Liver (tissue), 8 donors: ENCODE measurements at regions not wholly inside any gene's neighbourhood (a gene's known extent, or its start where the extent isn't known, plus 50 kb on each side); places are given as distances from the start of the nearest gene placed in this dataset.

Experiments
- DNase-seq: peaks from one replicate; pipeline ENCODE4 v3.0.0-alpha.2; 2017; ENCODE audit warnings: low spot score
- H3K27ac ChIP-seq, 2 donors: one replicate each; pipeline ENCODE4 v1.7.0; 2013; ENCODE audit warnings: inconsistent platforms in 2 of 2, low read length in 2 of 2, control low read depth in 1 of 2, low read depth in 1 of 2, mild to moderate bottlenecking in 1 of 2
- H3K27me3 ChIP-seq, 4 donors: one replicate each; pipeline versions ENCODE4 v1.6.1 to v1.7.0; 2013; ENCODE audit warnings: low read length in 3 of 4, inconsistent platforms in 1 of 4, mild to moderate bottlenecking in 1 of 4, moderate library complexity in 1 of 4; ENCODE audit not compliant: control insufficient read depth in 4 of 4, insufficient read depth in 4 of 4
- H3K36me3 ChIP-seq, 4 donors: one replicate each; pipeline versions ENCODE4 v1.6.1 to v1.7.0; 2013; ENCODE audit warnings: low read length in 3 of 4, mild to moderate bottlenecking in 3 of 4, low read depth in 1 of 4, moderate library complexity in 1 of 4; ENCODE audit not compliant: control insufficient read depth in 4 of 4, insufficient read depth in 3 of 4
- H3K4me1 ChIP-seq, 4 donors: one replicate each; pipeline versions ENCODE4 v1.6.1 to v1.7.0; 2013; ENCODE audit warnings: low read length in 3 of 4, mild to moderate bottlenecking in 3 of 4, moderate library complexity in 1 of 4; ENCODE audit not compliant: control insufficient read depth in 4 of 4, insufficient read depth in 4 of 4
- H3K4me3 ChIP-seq, 3 donors: one replicate each; pipeline versions ENCODE4 v1.6.1 to v1.7.0; 2013; ENCODE audit warnings: low read length in 3 of 3, control low read depth in 1 of 3, low read depth in 1 of 3, mild to moderate bottlenecking in 1 of 3
- H3K9ac ChIP-seq, 2 donors: one replicate each; pipeline ENCODE4 v1.7.0; 2013; ENCODE audit warnings: low read length in 2 of 2, mild to moderate bottlenecking in 2 of 2, moderate library complexity in 2 of 2, control low read depth in 1 of 2, low read depth in 1 of 2
- H3K9me3 ChIP-seq, 4 donors: one replicate each; pipeline versions ENCODE4 v1.6.1 to v1.7.0; 2013; ENCODE audit warnings: low read length in 3 of 4; ENCODE audit not compliant: control insufficient read depth in 4 of 4
- EGR1 ChIP-seq, 2 donors: IDR thresholded peaks; 2 replicates each; pipeline ENCODE4 v1.6.1; 2016 to 2018; ENCODE audit warnings: antibody characterized with exemption in 2 of 2, low read depth in 2 of 2
- FOXA1 ChIP-seq: IDR thresholded peaks from 2 replicates; pipeline ENCODE4 v1.6.1; 2016; ENCODE audit warnings: antibody characterized with exemption
- FOXA2 ChIP-seq: IDR thresholded peaks from 2 replicates; pipeline ENCODE4 v1.6.1; 2016; ENCODE audit warnings: antibody characterized with exemption
- GABPA ChIP-seq, 2 donors: IDR thresholded peaks in 1 of 2; conservative IDR thresholded peaks in 1 of 2; 2 replicates each; pipeline ENCODE4 v1.6.1; 2016; ENCODE audit warnings: antibody characterized with exemption in 2 of 2, mild to moderate bottlenecking in 1 of 2, moderate library complexity in 1 of 2
- HNF4A ChIP-seq, 2 donors: conservative IDR thresholded peaks; 2 replicates each; pipeline ENCODE4 v1.6.1; 2016; ENCODE audit warnings: antibody characterized with exemption in 2 of 2, mild to moderate bottlenecking in 2 of 2
- HNF4G ChIP-seq: IDR thresholded peaks from 2 replicates; pipeline ENCODE4 v1.6.1; 2016; ENCODE audit warnings: antibody characterized with exemption
- JUND ChIP-seq, 2 donors: IDR thresholded peaks; 2 replicates each; pipeline ENCODE4 v1.6.1; 2016; ENCODE audit warnings: antibody characterized with exemption in 2 of 2
- NR2F2 ChIP-seq: IDR thresholded peaks from 2 replicates; pipeline ENCODE4 v1.6.1; 2016; ENCODE audit warnings: antibody characterized with exemption
- RXRA ChIP-seq, 2 donors: IDR thresholded peaks; 2 replicates each; pipeline ENCODE4 v1.6.1; 2017 to 2018; ENCODE audit warnings: antibody characterized with exemption in 2 of 2, mild to moderate bottlenecking in 1 of 2
- SP1 ChIP-seq: IDR thresholded peaks from 2 replicates; pipeline ENCODE4 v1.6.1; 2018; ENCODE audit warnings: antibody characterized with exemption, mild to moderate bottlenecking
- TAF1 ChIP-seq: conservative IDR thresholded peaks from 2 replicates; pipeline ENCODE4 v1.6.1; 2016; ENCODE audit warnings: antibody characterized with exemption, mild to moderate bottlenecking
- YY1 ChIP-seq: IDR thresholded peaks from 2 replicates; pipeline ENCODE4 v1.6.1; 2016; ENCODE audit warnings: antibody characterized with exemption, mild to moderate bottlenecking
- WGBS: extraction: QIAGEN DNeasy Blood & Tissue Kit; methylation state at CpG from one replicate; pipeline ENCODE4 v1.1.7; 2013; 5-methylcytosine and 5-hydroxymethylcytosine counted together
- TF ChIP-seq, protein P1 (sequence below): IDR thresholded peaks from 2 replicates; pipeline ENCODE4 v1.6.1; 2016; ENCODE audit warnings: antibody characterized with exemption
- TF ChIP-seq, protein P2 (sequence below): fragments of 150-350 bp; IDR thresholded peaks from 2 replicates; pipeline ENCODE4 v1.5.1; 2017; ENCODE audit warnings: improper control_type of control experiment, low read depth, low read length; ENCODE audit not compliant: missing input control
- TF ChIP-seq, protein P3 (sequence below): IDR thresholded peaks from 2 replicates; pipeline ENCODE4 v1.6.1; 2016; ENCODE audit warnings: antibody characterized with exemption, mild to moderate bottlenecking
- TF ChIP-seq, protein P4 (sequence below): IDR thresholded peaks from 2 replicates; pipeline ENCODE4 v1.6.1; 2016; ENCODE audit warnings: antibody characterized with exemption
- donor health status: healthy.
- donor health status: healthy.
- donor health status: healthy.
- donor health status: healthy.
- donor health status: healthy.

DNA sequence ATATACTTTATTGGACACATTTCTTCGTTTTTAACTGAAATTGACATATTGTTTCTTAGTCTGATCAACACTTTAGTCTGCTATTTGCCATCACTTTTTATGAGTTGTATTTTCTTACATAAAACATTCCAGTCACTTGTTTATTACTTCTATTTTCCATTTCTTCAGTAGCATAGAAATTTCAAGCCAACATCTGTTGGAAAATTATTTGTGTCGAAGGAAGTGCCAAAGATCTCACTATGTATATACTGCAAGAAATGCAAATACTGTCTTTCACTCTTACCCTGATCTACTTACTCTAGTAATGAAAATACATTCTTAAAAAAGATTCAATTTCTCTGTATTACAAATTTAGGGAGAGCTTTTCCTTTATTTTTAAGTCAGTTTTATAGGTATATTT is 105.9 kb downstream of the SLC17A6 start:
- peaks cover 0 to 2% (median 0%) of the 10 kb centered on the region in 4 donors for H3K27me3 ChIP-seq
- no peak for DNase-seq
- H3K9me3 ChIP-seq = no peaks in the 10 kb centered on the region
- 50% methylated on average over 2 of the region's 2 CpGs for WGBS
- H3K9ac ChIP-seq = no peak overlapping the region
- no peaks in the 10 kb centered on the region for H3K4me1 ChIP-seq
- H3K27ac ChIP-seq = no peak overlapping the region
- TF ChIP-seq RXRA (IDR thresholded peaks at IDR 0.05) = no peak
- TF ChIP-seq, protein P1, sequence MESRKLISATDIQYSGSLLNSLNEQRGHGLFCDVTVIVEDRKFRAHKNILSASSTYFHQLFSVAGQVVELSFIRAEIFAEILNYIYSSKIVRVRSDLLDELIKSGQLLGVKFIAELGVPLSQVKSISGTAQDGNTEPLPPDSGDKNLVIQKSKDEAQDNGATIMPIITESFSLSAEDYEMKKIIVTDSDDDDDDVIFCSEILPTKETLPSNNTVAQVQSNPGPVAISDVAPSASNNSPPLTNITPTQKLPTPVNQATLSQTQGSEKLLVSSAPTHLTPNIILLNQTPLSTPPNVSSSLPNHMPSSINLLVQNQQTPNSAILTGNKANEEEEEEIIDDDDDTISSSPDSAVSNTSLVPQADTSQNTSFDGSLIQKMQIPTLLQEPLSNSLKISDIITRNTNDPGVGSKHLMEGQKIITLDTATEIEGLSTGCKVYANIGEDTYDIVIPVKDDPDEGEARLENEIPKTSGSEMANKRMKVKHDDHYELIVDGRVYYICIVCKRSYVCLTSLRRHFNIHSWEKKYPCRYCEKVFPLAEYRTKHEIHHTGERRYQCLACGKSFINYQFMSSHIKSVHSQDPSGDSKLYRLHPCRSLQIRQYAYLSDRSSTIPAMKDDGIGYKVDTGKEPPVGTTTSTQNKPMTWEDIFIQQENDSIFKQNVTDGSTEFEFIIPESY = no peak
- TF ChIP-seq EGR1 (IDR thresholded peaks at IDR 0.05; ENCODE audit: low read depth in 2 of 2) = no peak
- TF ChIP-seq, protein P2, sequence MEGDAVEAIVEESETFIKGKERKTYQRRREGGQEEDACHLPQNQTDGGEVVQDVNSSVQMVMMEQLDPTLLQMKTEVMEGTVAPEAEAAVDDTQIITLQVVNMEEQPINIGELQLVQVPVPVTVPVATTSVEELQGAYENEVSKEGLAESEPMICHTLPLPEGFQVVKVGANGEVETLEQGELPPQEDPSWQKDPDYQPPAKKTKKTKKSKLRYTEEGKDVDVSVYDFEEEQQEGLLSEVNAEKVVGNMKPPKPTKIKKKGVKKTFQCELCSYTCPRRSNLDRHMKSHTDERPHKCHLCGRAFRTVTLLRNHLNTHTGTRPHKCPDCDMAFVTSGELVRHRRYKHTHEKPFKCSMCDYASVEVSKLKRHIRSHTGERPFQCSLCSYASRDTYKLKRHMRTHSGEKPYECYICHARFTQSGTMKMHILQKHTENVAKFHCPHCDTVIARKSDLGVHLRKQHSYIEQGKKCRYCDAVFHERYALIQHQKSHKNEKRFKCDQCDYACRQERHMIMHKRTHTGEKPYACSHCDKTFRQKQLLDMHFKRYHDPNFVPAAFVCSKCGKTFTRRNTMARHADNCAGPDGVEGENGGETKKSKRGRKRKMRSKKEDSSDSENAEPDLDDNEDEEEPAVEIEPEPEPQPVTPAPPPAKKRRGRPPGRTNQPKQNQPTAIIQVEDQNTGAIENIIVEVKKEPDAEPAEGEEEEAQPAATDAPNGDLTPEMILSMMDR = no peak
- no peak for TF ChIP-seq HNF4G
- no peak for TF ChIP-seq TAF1
- TF ChIP-seq, protein P3, sequence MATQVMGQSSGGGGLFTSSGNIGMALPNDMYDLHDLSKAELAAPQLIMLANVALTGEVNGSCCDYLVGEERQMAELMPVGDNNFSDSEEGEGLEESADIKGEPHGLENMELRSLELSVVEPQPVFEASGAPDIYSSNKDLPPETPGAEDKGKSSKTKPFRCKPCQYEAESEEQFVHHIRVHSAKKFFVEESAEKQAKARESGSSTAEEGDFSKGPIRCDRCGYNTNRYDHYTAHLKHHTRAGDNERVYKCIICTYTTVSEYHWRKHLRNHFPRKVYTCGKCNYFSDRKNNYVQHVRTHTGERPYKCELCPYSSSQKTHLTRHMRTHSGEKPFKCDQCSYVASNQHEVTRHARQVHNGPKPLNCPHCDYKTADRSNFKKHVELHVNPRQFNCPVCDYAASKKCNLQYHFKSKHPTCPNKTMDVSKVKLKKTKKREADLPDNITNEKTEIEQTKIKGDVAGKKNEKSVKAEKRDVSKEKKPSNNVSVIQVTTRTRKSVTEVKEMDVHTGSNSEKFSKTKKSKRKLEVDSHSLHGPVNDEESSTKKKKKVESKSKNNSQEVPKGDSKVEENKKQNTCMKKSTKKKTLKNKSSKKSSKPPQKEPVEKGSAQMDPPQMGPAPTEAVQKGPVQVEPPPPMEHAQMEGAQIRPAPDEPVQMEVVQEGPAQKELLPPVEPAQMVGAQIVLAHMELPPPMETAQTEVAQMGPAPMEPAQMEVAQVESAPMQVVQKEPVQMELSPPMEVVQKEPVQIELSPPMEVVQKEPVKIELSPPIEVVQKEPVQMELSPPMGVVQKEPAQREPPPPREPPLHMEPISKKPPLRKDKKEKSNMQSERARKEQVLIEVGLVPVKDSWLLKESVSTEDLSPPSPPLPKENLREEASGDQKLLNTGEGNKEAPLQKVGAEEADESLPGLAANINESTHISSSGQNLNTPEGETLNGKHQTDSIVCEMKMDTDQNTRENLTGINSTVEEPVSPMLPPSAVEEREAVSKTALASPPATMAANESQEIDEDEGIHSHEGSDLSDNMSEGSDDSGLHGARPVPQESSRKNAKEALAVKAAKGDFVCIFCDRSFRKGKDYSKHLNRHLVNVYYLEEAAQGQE = no peak
- no peak for TF ChIP-seq FOXA2
- TF ChIP-seq FOXA1 = no peak
- no peak for TF ChIP-seq JUND (IDR thresholded peaks at IDR 0.05)
- TF ChIP-seq NR2F2 = no peak
- TF ChIP-seq YY1 = no peak
- no peak for TF ChIP-seq HNF4A (conservative IDR thresholded peaks at IDR 0.05)
- no peak for TF ChIP-seq GABPA (IDR thresholded peaks at IDR 0.05 in 1 of 2, conservative IDR thresholded peaks at IDR 0.05 in 1 of 2)
- TF ChIP-seq, protein P4, sequence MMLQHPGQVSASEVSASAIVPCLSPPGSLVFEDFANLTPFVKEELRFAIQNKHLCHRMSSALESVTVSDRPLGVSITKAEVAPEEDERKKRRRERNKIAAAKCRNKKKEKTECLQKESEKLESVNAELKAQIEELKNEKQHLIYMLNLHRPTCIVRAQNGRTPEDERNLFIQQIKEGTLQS = no peak
- no peaks in the 10 kb centered on the region for H3K36me3 ChIP-seq
- no peak overlapping the region for H3K4me3 ChIP-seq

DNA sequence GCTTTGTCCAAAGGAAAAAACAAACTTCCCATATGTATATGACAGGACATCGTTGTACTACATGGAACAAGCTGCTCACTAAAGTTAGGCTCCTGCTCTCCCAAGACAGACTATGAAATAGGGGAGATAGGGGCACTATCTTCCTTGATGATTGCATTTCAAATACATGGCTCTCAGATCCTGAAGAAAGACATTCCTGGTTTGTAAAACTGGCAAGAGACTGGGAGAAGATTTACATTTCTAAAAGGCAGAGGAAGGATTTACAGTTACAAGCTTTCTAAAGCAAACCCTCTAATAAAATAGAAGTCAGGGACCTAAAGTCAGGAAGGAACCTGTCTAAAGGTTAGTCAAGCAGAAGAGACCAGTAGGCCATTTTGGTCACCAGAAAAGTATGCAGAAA is 103.7 kb downstream of the SLC17A6 start:
- Histone ChIP-seq H3K9me3 (no peaks in the 10 kb centered on the region), H3K27me3 (peaks cover 0 to 2% (median 0%) of the 10 kb centered on the region in 4 donors), H3K36me3 (no peaks in the 10 kb centered on the region), H3K4me3 (no peak overlapping the region), H3K4me1 (no peaks in the 10 kb centered on the region), H3K27ac (no peak overlapping the region), H3K9ac (no peak overlapping the region)
- WGBS = 24% methylated on average over 1 of the region's 1 CpG
- DNase-seq = no peak
- TF ChIP-seq FOXA2 (no peak), FOXA1 (no peak), GABPA (IDR thresholded peaks at IDR 0.05 in 1 of 2, conservative IDR thresholded peaks at IDR 0.05 in 1 of 2) (no peak), HNF4A (conservative IDR thresholded peaks at IDR 0.05) (no peak), HNF4G (no peak), JUND (IDR thresholded peaks at IDR 0.05) (no peak), TAF1 (no peak), YY1 (no peak), SP1 (no peak)
- TF ChIP-seq, protein P1 = no peak
- TF ChIP-seq, protein P2 = no peak
